DND-41 (cell line): ENCODE measurements at regions not wholly inside any gene's neighbourhood (a gene's known extent, or its start where the extent isn't known, plus 50 kb on each side); places are given as distances from the start of the nearest gene placed in this dataset.

Experiments used
- ATAC-seq: fragments of 200-7000 bp; cut with Tn5 transposase; 3 replicates; pipeline ENCODE4 v1.9.1; 2021; ENCODE audit warnings: low read depth; ENCODE audit not compliant: insufficient read depth
- DNase-seq: peaks from one replicate; pipeline ENCODE4 v3.0.0-alpha.2; 2020
- H2AFZ ChIP-seq: 2 replicates; pipeline ENCODE4 v1.6.0; 2012; ENCODE audit warnings: low read depth, low read length
- H3K27ac ChIP-seq: 2 replicates; pipeline ENCODE4 v1.5.1; 2012; ENCODE audit warnings: low read length, inconsistent platforms
- H3K27me3 ChIP-seq: fragments of 200-600 bp; sonication (generic); 2 replicates; pipeline ENCODE4 v1.6.0; 2012; ENCODE audit warnings: low read length, mild to moderate bottlenecking, inconsistent platforms; ENCODE audit not compliant: insufficient read depth, poor library complexity
- H3K36me3 ChIP-seq: 2 replicates; pipeline ENCODE4 v1.5.1; 2012; ENCODE audit warnings: low read length, inconsistent platforms; ENCODE audit not compliant: insufficient read depth
- H3K4me1 ChIP-seq: 2 replicates; pipeline ENCODE4 v1.5.1; 2012; ENCODE audit warnings: mild to moderate bottlenecking, low read length; ENCODE audit not compliant: insufficient read depth
- H3K4me2 ChIP-seq: 2 replicates; pipeline ENCODE4 v1.6.0; 2012; ENCODE audit warnings: mild to moderate bottlenecking, moderate library complexity, low read length, inconsistent platforms; ENCODE audit not compliant: insufficient read depth
- H3K4me3 ChIP-seq, 2 experiments: fragments of 200-600 bp in 1 of 2; shearing (Covaris generic) in 1 of 2; 2 replicates each; pipeline ENCODE4 v1.5.1; 2012 to 2016; ENCODE audit warnings: inconsistent platforms in 2 of 2, low read length in 2 of 2, mild to moderate bottlenecking in 2 of 2, low read depth in 1 of 2, moderate library complexity in 1 of 2
- H3K79me2 ChIP-seq: 2 replicates; pipeline ENCODE4 v1.6.0; 2012; ENCODE audit warnings: low read length, inconsistent platforms; ENCODE audit not compliant: insufficient read depth
- H3K9ac ChIP-seq: 2 replicates; pipeline ENCODE4 v1.6.0; 2012; ENCODE audit warnings: low read depth, mild to moderate bottlenecking, inconsistent platforms, low read length, moderate library complexity
- H3K9me3 ChIP-seq: 2 replicates; pipeline ENCODE4 v1.5.1; 2012; ENCODE audit warnings: low read length, moderate library complexity, mild to moderate bottlenecking, inconsistent platforms; ENCODE audit not compliant: insufficient read depth, severe bottlenecking
- H4K20me1 ChIP-seq: 2 replicates; pipeline ENCODE4 v1.6.0; 2012; ENCODE audit warnings: low read length; ENCODE audit not compliant: insufficient read depth
- EZH2 ChIP-seq: IDR thresholded peaks from 3 replicates; pipeline ENCODE4 v1.6.1; 2012; ENCODE audit warnings: borderline replicate concordance, low read depth, mild to moderate bottlenecking, moderate library complexity, low read length, inconsistent platforms; ENCODE audit not compliant: severe bottlenecking
- TF ChIP-seq, protein P1 (sequence below): IDR thresholded peaks from 2 replicates; pipeline ENCODE4 v1.5.1; 2012; ENCODE audit warnings: borderline replicate concordance, low read length, moderate library complexity, mild to moderate bottlenecking; ENCODE audit not compliant: poor library complexity, severe bottlenecking; ENCODE audit errors: extremely low read depth

DNA sequence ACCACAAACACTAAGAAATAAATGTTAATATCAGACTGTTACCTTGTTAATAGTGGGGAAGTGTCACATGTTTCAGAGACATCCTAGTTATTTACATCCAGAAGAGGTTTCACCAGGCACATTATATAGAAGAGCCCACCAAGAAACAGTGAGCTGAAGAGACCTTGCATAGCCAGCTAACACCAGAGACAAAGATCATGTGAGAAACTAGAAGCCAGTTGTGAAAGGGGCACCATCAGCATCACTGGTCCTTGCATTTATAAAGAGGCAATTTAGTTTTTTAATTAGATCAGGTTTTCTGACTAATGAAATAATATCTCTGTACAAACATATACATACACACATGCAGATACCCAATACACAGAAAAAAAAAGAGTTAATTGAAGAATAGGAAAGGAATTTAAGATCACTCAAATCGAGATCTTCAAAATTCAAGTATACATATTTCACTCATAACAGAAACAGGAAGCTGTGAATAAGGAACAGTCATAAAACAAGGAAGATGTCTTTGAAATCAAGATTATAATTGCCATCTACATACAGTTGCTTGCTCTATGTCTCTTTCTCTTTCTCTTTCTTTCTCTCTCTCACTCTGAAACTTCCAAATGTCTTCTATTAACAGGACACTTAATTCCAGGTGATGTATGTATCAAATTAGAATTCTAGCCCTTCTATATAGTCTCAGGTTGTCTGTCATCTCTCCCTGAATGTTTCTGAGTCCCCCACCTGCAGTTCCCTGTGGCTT lies 348.7 kb downstream of the ETS1 start:
- Histone ChIP-seq H3K79me2 (no peaks in the 10 kb centered on the region), H2AFZ (peak overlapping the region; percentile 68), H3K9me3 (no peaks in the 10 kb centered on the region), H3K4me2 (peak overlapping the region; percentile 21; the same call in 1 of the 2 replicates), H3K36me3 (no peaks in the 10 kb centered on the region), H3K9ac (peak overlapping the region; percentile 7; the same call in 1 of the 2 replicates), H3K4me3 (no peak overlapping the region), H4K20me1 (no peaks in the 10 kb centered on the region), H3K27me3 (no peaks in the 10 kb centered on the region), H3K27ac (peak overlapping the region; percentile 51), H3K4me1 (peaks cover 15% of the 10 kb centered on the region)
- ATAC-seq (peak; percentile 70), DNase-seq (no peak)
- no peak for TF ChIP-seq EZH2
- TF ChIP-seq, protein P1, sequence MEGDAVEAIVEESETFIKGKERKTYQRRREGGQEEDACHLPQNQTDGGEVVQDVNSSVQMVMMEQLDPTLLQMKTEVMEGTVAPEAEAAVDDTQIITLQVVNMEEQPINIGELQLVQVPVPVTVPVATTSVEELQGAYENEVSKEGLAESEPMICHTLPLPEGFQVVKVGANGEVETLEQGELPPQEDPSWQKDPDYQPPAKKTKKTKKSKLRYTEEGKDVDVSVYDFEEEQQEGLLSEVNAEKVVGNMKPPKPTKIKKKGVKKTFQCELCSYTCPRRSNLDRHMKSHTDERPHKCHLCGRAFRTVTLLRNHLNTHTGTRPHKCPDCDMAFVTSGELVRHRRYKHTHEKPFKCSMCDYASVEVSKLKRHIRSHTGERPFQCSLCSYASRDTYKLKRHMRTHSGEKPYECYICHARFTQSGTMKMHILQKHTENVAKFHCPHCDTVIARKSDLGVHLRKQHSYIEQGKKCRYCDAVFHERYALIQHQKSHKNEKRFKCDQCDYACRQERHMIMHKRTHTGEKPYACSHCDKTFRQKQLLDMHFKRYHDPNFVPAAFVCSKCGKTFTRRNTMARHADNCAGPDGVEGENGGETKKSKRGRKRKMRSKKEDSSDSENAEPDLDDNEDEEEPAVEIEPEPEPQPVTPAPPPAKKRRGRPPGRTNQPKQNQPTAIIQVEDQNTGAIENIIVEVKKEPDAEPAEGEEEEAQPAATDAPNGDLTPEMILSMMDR: no peak

DNA sequence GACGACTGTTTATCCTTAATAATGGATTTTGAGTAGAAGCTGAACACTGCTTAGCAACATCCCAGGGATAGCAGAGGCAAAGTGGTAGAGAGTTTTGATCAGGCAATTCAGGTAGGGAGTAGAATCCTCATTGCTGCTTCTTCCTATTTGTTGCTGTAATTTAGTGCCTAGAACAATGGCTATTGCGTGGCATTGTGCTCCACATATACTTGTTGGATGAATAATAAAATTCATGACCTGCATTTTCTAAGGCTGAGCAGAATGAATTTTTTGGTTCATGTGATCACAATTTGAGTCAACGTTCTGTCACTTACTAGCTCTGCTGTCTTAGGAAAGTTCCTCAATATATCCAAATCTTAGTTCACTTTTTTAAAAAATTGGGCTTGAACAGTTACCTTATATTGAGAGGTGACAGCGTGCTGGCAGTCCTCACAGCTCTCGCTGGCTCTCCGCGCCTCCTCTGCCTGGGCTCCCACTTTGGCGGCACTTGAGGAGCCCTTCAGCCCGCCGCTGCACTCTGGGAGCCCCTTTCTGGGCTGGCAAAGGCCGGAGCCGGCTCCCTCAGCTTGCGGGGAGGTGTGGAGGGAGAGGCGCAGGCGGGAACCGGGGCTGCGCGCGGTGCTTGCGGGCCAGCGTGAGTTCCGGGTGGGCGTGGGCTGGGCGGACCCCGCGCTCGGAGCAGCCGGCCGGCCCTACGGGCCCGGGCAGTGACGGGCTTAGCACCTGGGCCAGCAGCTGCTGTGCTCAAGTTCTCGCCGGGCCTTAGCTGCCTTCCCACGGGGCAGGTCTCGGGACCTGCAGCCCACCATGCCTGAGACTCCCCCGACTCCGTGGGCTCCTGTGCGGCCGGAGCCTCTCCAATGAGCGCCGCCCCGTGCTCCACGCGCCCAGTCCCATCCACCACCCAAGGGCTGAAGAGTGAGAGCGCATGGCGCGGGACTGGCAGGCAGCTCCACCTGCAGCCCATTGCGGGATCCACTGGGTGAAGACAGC lies 350.6 kb downstream of the ETS1 start:
- ATAC-seq: no peak
- no peak for TF ChIP-seq EZH2
- TF ChIP-seq, protein P1: no peak

DNA sequence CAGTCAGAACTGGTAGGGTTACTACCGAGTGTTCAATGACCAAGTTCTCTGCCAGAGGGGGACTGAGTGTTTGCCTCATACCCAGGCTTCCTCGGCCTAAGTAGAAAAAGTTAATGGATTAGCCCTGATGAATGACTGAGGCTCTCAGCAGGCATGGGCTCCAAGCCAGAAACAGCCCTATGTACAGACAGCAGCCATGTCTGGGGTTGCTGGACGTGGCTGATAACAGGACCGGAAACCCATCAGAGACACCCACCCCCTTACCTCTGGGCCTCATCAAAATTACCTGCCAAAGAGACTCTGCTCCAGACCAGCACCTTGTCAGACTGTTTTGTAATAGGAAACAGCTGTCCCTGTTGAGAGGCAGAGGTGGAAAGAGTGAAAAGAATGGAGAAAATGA lies 351.4 kb downstream of the ETS1 start:
- no peak overlapping the region for H3K4me2 ChIP-seq

More for the DNA sequence above, 350.6 kb downstream of the ETS1 start:
- Histone ChIP-seq H3K4me1 (peaks cover 15% of the 10 kb centered on the region), H3K79me2 (no peaks in the 10 kb centered on the region), H3K36me3 (no peaks in the 10 kb centered on the region), H3K4me2 (no peak overlapping the region), H3K27me3 (no peaks in the 10 kb centered on the region), H3K9me3 (no peaks in the 10 kb centered on the region), H3K27ac (no peak overlapping the region), H3K4me3 (no peak overlapping the region), H2AFZ (no peak overlapping the region), H3K9ac (no peak overlapping the region), H4K20me1 (no peaks in the 10 kb centered on the region)
- DNase-seq: no peak

More for the DNA sequence above, 351.4 kb downstream of the ETS1 start:
- H4K20me1 ChIP-seq: no peaks in the 10 kb centered on the region
- H3K9me3 ChIP-seq: no peaks in the 10 kb centered on the region
- no peak for ATAC-seq
- H3K4me1 ChIP-seq: peaks cover 15% of the 10 kb centered on the region
- no peak overlapping the region for H3K27ac ChIP-seq
- no peak for TF ChIP-seq EZH2
- TF ChIP-seq, protein P1: no peak
- H3K79me2 ChIP-seq: no peaks in the 10 kb centered on the region
- H3K27me3 ChIP-seq: no peaks in the 10 kb centered on the region
- H2AFZ ChIP-seq: no peak overlapping the region
- no peak overlapping the region for H3K4me3 ChIP-seq
- no peak overlapping the region for H3K9ac ChIP-seq
- H3K36me3 ChIP-seq: no peaks in the 10 kb centered on the region
- no peak for DNase-seq
